ENCODE measurements at regions not wholly inside any gene's neighbourhood (a gene's known extent, or its start where the extent isn't known, plus 50 kb on each side); places are given as distances from the start of the nearest gene placed in this dataset.

- no peak for DNase-seq
These were observed 72.4 kb upstream of the HAAO start for GRCh38 chr2:42864641-42865280.

- no peak for DNase-seq
These were observed 71.8 kb upstream of the HAAO start for GRCh38 chr2:42864222-42864621.

- no peak for DNase-seq
These were observed 71.4 kb upstream of the HAAO start for GRCh38 chr2:42863751-42864150.

GRCh38 chr2:42863320-42863719 lies 70.9 kb upstream of the HAAO start:
- DNase-seq, result no peak

- DNase-seq, result no peak
These were observed 70.3 kb upstream of the HAAO start for GRCh38 chr2:42862669-42863185.

GRCh38 chr2:42861321-42861720 lies 68.9 kb upstream of the HAAO start:
- DNase-seq, result no peak

- no peak for DNase-seq
These were observed 68.1 kb upstream of the HAAO start for GRCh38 chr2:42860319-42861094.

- DNase-seq, result no peak
These were observed 67.4 kb upstream of the HAAO start for GRCh38 chr2:42859791-42860190.

GRCh38 chr2:42859006-42859552 lies 66.7 kb upstream of the HAAO start:
- peak; percentile 69 for DNase-seq

GRCh38 chr2:42858140-42859005 lies 66.0 kb upstream of the HAAO start:
- DNase-seq, result no peak

- no peak for DNase-seq
These were observed 64.7 kb upstream of the HAAO start for GRCh38 chr2:42856891-42857632.

GRCh38 chr2:42856106-42856860 lies 63.9 kb upstream of the HAAO start:
- DNase-seq, result no peak

- no peak for DNase-seq
These were observed 63.0 kb upstream of the HAAO start for GRCh38 chr2:42855221-42855970.

GRCh38 chr2:42854207-42854818 lies 61.9 kb upstream of the HAAO start:
- no peak for DNase-seq

GRCh38 chr2:42853549-42854206 lies 61.3 kb upstream of the HAAO start:
- no peak for DNase-seq

- DNase-seq, result no peak
These were observed 60.4 kb upstream of the HAAO start for GRCh38 chr2:42852798-42853197.

- no peak for DNase-seq
These were observed 59.4 kb upstream of the HAAO start for GRCh38 chr2:42851740-42852250.

- no peak for DNase-seq
These were observed 58.8 kb upstream of the HAAO start for GRCh38 chr2:42851186-42851585.

- DNase-seq, result no peak
These were observed 57.8 kb upstream of the HAAO start for GRCh38 chr2:42850016-42850805.
